ENCODE measurements at regions not wholly inside any gene's neighbourhood (a gene's known extent, or its start where the extent isn't known, plus 50 kb on each side); places are given as distances from the start of the nearest gene placed in this dataset.
"Not testable (repeated sequence)": the region's sequence is repeated elsewhere in the genome, so short reads cannot be mapped to it uniquely, and the experiment has no call there.

- DNase-seq (no peak), ATAC-seq (ENCODE audit: low FRiP score) (no peak)
- Histone ChIP-seq H3K27ac (ENCODE audit: low read depth in 1 of 2, low read length in 2 of 2) (no peak overlapping the region), H3K4me1 (ENCODE audit: control insufficient read depth in 1 of 2, insufficient read depth in 2 of 2, low read length in 2 of 2) (no peaks in the 10 kb centered on the region), H3K9me3 (ENCODE audit: control insufficient read depth, low read length) (no peaks in the 10 kb centered on the region), H3K4me3 (ENCODE audit: low read length in 2 of 2) (no peak overlapping the region), H3K27me3 (ENCODE audit: control insufficient read depth in 1 of 2, insufficient read depth in 2 of 2, low read length in 1 of 2) (no peaks in the 10 kb centered on the region), H3K36me3 (ENCODE audit: control insufficient read depth in 1 of 2, insufficient read depth in 2 of 2, low read length in 1 of 2) (no peaks in the 10 kb centered on the region)
- 78 to 88% methylated on average over 3 of the region's 3 CpGs for WGBS, 2 donors
- intact Hi-C loops (cut with DNase I) = no loop called here
Observed at GRCh38 chr21:27045281-27045985, 78.5 kb upstream of the ADAMTS5 start.

DNA sequence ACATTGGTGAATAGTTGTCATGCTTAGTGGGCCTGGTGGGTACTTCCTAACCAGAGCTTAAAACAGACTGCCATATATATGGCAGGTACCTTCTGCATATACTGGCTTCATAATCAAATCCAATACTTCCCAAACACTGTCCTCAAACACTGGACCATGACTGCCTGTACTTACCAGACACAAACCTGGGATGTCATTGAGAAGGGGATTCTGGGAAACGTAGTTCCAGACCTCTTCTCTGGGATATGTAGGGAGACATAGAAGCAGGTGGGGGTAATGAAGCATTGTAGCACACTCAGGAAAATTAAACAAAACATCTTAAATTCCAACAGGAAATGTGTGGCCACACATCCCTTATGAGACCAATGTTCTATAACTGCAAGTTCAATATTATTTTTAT is 76.5 kb upstream of the ADAMTS5 start:
- H3K4me3 ChIP-seq (ENCODE audit: low read length in 2 of 2) = no peak overlapping the region
- no peak overlapping the region for H3K27ac ChIP-seq (ENCODE audit: low read depth in 1 of 2, low read length in 2 of 2)
- H3K36me3 ChIP-seq (ENCODE audit: control insufficient read depth in 1 of 2, insufficient read depth in 2 of 2, low read length in 1 of 2) = no peaks in the 10 kb centered on the region
- 94 to 96% methylated on average over 1 of the region's 1 CpG for WGBS, 2 donors
- H3K27me3 ChIP-seq (ENCODE audit: control insufficient read depth in 1 of 2, insufficient read depth in 2 of 2, low read length in 1 of 2) = no peaks in the 10 kb centered on the region
- H3K4me1 ChIP-seq (ENCODE audit: control insufficient read depth in 1 of 2, insufficient read depth in 2 of 2, low read length in 2 of 2) = no peaks in the 10 kb centered on the region
- H3K9me3 ChIP-seq (ENCODE audit: control insufficient read depth, low read length) = no peaks in the 10 kb centered on the region
- ATAC-seq (ENCODE audit: low FRiP score) = no peak
- no peak for DNase-seq
- intact Hi-C loops (cut with DNase I) = no loop called here

GRCh38 chr21:27040738-27041469 is 74.0 kb upstream of the ADAMTS5 start:
- H3K27ac ChIP-seq (ENCODE audit: low read depth in 1 of 2, low read length in 2 of 2) = no peak overlapping the region
- intact Hi-C loops (cut with DNase I) = no loop called here
- no peaks in the 10 kb centered on the region for H3K27me3 ChIP-seq (ENCODE audit: control insufficient read depth in 1 of 2, insufficient read depth in 2 of 2, low read length in 1 of 2)
- 69% methylated on average over 2 of the region's 2 CpGs for WGBS, 2 donors
- ATAC-seq (ENCODE audit: low FRiP score) (no peak), DNase-seq (no peak)
- H3K4me1 ChIP-seq (ENCODE audit: control insufficient read depth in 1 of 2, insufficient read depth in 2 of 2, low read length in 2 of 2) = no peaks in the 10 kb centered on the region
- no peaks in the 10 kb centered on the region for H3K9me3 ChIP-seq (ENCODE audit: control insufficient read depth, low read length)
- no peaks in the 10 kb centered on the region for H3K36me3 ChIP-seq (ENCODE audit: control insufficient read depth in 1 of 2, insufficient read depth in 2 of 2, low read length in 1 of 2)
- H3K4me3 ChIP-seq (ENCODE audit: low read length in 2 of 2) = no peak overlapping the region

- H3K9me3 ChIP-seq (ENCODE audit: control insufficient read depth, low read length) = no peaks in the 10 kb centered on the region
- no peak overlapping the region for H3K27ac ChIP-seq (ENCODE audit: low read depth in 1 of 2, low read length in 2 of 2)
- no peak overlapping the region for H3K4me3 ChIP-seq (ENCODE audit: low read length in 2 of 2)
- no peaks in the 10 kb centered on the region for H3K36me3 ChIP-seq (ENCODE audit: control insufficient read depth in 1 of 2, insufficient read depth in 2 of 2, low read length in 1 of 2)
- no peaks in the 10 kb centered on the region for H3K27me3 ChIP-seq (ENCODE audit: control insufficient read depth in 1 of 2, insufficient read depth in 2 of 2, low read length in 1 of 2)
- no peaks in the 10 kb centered on the region for H3K4me1 ChIP-seq (ENCODE audit: control insufficient read depth in 1 of 2, insufficient read depth in 2 of 2, low read length in 2 of 2)
- intact Hi-C loops (cut with DNase I) = no loop called here
- no peak for DNase-seq
- ATAC-seq (ENCODE audit: low FRiP score) = no peak
- 56 to 65% methylated on average over 3 of the region's 3 CpGs for WGBS, 2 donors
Observed at GRCh38 chr21:27036736-27037301, 69.9 kb upstream of the ADAMTS5 start.

DNA sequence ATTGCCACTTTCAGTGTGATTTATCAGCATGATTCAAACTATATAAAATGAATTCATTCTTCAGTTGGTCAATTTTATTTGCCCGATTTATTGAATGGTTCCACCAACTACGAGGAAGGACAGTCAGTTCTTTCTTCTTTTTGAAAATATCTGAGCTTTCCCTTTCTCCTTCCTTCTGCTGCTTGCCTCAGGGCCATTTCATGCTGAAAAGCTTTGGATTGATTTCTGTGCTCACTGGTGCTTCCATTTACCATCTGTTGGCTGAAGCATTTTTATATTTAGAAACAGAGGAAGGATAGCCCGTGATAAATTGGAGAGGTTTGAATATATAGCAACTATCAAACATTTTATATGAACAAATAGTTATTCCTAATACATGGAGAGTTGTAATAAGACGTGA is 68.9 kb upstream of the ADAMTS5 start:
- H3K27ac ChIP-seq (ENCODE audit: low read depth in 1 of 2, low read length in 2 of 2) = no peak overlapping the region
- H3K27me3 ChIP-seq (ENCODE audit: control insufficient read depth in 1 of 2, insufficient read depth in 2 of 2, low read length in 1 of 2) = no peaks in the 10 kb centered on the region
- no peak overlapping the region for H3K4me3 ChIP-seq (ENCODE audit: low read length in 2 of 2)
- ATAC-seq (ENCODE audit: low FRiP score) (no peak), DNase-seq (no peak)
- intact Hi-C loops (cut with DNase I) = no loop called here
- WGBS, 2 donors = 65 to 70% methylated on average over 4 of the region's 4 CpGs
- H3K36me3 ChIP-seq (ENCODE audit: control insufficient read depth in 1 of 2, insufficient read depth in 2 of 2, low read length in 1 of 2) = no peaks in the 10 kb centered on the region
- no peaks in the 10 kb centered on the region for H3K9me3 ChIP-seq (ENCODE audit: control insufficient read depth, low read length)
- H3K4me1 ChIP-seq (ENCODE audit: control insufficient read depth in 1 of 2, insufficient read depth in 2 of 2, low read length in 2 of 2) = no peaks in the 10 kb centered on the region

GRCh38 chr21:27034796-27035195 is 67.9 kb upstream of the ADAMTS5 start:
- Histone ChIP-seq H3K27me3 (ENCODE audit: control insufficient read depth in 1 of 2, insufficient read depth in 2 of 2, low read length in 1 of 2) (no peaks in the 10 kb centered on the region), H3K27ac (ENCODE audit: low read depth in 1 of 2, low read length in 2 of 2) (no peak overlapping the region), H3K4me1 (ENCODE audit: control insufficient read depth in 1 of 2, insufficient read depth in 2 of 2, low read length in 2 of 2) (no peaks in the 10 kb centered on the region), H3K36me3 (ENCODE audit: control insufficient read depth in 1 of 2, insufficient read depth in 2 of 2, low read length in 1 of 2) (no peaks in the 10 kb centered on the region), H3K4me3 (ENCODE audit: low read length in 2 of 2) (no peak overlapping the region), H3K9me3 (ENCODE audit: control insufficient read depth, low read length) (no peaks in the 10 kb centered on the region)
- DNase-seq = no peak
- intact Hi-C loops (cut with DNase I) = no loop called here
- WGBS, 2 donors = 97 to 98% methylated on average over 1 of the region's 1 CpG
- no peak for ATAC-seq (ENCODE audit: low FRiP score)

GRCh38 chr21:27033471-27033870 is 66.6 kb upstream of the ADAMTS5 start:
- DNase-seq (no peak), ATAC-seq (ENCODE audit: low FRiP score) (no peak)
- H3K4me1 ChIP-seq (ENCODE audit: control insufficient read depth in 1 of 2, insufficient read depth in 2 of 2, low read length in 2 of 2) = no peaks in the 10 kb centered on the region
- H3K36me3 ChIP-seq (ENCODE audit: control insufficient read depth in 1 of 2, insufficient read depth in 2 of 2, low read length in 1 of 2) = no peaks in the 10 kb centered on the region
- no peak overlapping the region for H3K27ac ChIP-seq (ENCODE audit: low read depth in 1 of 2, low read length in 2 of 2)
- H3K4me3 ChIP-seq (ENCODE audit: low read length in 2 of 2) = no peak overlapping the region
- intact Hi-C loops (cut with DNase I) = no loop called here
- 61 to 71% methylated on average over 3 of the region's 3 CpGs for WGBS, 2 donors
- no peaks in the 10 kb centered on the region for H3K27me3 ChIP-seq (ENCODE audit: control insufficient read depth in 1 of 2, insufficient read depth in 2 of 2, low read length in 1 of 2)
- no peaks in the 10 kb centered on the region for H3K9me3 ChIP-seq (ENCODE audit: control insufficient read depth, low read length)

DNA sequence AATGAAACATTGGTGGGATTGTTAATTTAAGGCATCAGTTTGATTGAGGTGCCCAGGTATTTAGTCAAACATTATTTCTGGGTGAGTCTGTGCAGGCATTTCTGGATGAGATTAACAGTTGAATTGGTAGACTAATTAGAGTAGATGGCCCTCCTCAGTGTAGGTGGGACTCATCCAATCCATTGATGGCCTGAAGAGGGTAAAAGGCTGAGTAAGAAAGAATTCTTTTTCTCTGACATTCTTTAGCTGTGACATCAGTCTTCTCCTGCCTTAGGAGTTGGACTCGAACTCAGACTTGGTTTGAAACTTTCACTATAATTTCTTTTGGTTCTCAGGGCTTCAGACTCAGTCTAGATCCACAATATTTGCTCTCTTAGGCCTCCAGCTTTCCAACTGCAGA is 59.6 kb upstream of the ADAMTS5 start:
- DNase-seq (no peak), ATAC-seq (ENCODE audit: low FRiP score) (no peak)
- no peak overlapping the region for H3K27ac ChIP-seq (ENCODE audit: low read depth in 1 of 2, low read length in 2 of 2)
- H3K36me3 ChIP-seq (ENCODE audit: control insufficient read depth in 1 of 2, insufficient read depth in 2 of 2, low read length in 1 of 2) = no peaks in the 10 kb centered on the region
- H3K9me3 ChIP-seq (ENCODE audit: control insufficient read depth, low read length) = peaks cover 2% of the 10 kb centered on the region
- no peak overlapping the region for H3K4me3 ChIP-seq (ENCODE audit: low read length in 2 of 2)
- H3K27me3 ChIP-seq (ENCODE audit: control insufficient read depth in 1 of 2, insufficient read depth in 2 of 2, low read length in 1 of 2) = no peaks in the 10 kb centered on the region
- WGBS, 2 donors = 5 to 25% methylated on average over 1 of the region's 1 CpG
- intact Hi-C loops (cut with DNase I) = no loop called here
- no peaks in the 10 kb centered on the region for H3K4me1 ChIP-seq (ENCODE audit: control insufficient read depth in 1 of 2, insufficient read depth in 2 of 2, low read length in 2 of 2)

DNA sequence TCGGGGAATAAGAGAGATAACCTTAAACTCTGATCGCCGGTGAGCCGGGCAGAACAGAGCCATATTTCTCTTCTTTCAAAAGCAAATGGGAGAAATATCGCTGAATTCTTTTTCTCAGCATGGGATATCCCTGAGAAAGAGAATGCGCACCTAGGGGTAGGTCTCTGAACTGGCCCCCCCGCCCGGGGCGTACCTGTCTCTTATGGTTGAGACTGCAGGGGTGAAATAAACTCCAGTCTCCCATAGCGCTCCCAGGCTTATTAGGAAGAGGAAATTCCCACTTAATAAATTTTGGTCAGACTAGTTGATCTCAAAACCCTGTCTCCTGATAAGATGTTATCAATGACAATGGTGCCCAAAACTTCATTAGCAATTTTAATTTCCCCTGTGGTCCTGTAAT is 58.8 kb upstream of the ADAMTS5 start:
- H3K4me3 ChIP-seq (ENCODE audit: low read length in 2 of 2); H3K36me3 ChIP-seq (ENCODE audit: control insufficient read depth in 1 of 2, insufficient read depth in 2 of 2, low read length in 1 of 2); H3K27ac ChIP-seq (ENCODE audit: low read depth in 1 of 2, low read length in 2 of 2); ATAC-seq (ENCODE audit: low FRiP score); H3K27me3 ChIP-seq (ENCODE audit: control insufficient read depth in 1 of 2, insufficient read depth in 2 of 2, low read length in 1 of 2); H3K4me1 ChIP-seq (ENCODE audit: control insufficient read depth in 1 of 2, insufficient read depth in 2 of 2, low read length in 2 of 2); H3K9me3 ChIP-seq (ENCODE audit: control insufficient read depth, low read length); DNase-seq; intact Hi-C loops (cut with DNase I): not testable (repeated sequence)
- 80 to 87% methylated on average over 10 of the region's 10 CpGs for WGBS, 2 donors
